ENCODE measurements at regions not wholly inside any gene's neighbourhood (a gene's known extent, or its start where the extent isn't known, plus 50 kb on each side); places are given as distances from the start of the nearest gene placed in this dataset.

DNA sequence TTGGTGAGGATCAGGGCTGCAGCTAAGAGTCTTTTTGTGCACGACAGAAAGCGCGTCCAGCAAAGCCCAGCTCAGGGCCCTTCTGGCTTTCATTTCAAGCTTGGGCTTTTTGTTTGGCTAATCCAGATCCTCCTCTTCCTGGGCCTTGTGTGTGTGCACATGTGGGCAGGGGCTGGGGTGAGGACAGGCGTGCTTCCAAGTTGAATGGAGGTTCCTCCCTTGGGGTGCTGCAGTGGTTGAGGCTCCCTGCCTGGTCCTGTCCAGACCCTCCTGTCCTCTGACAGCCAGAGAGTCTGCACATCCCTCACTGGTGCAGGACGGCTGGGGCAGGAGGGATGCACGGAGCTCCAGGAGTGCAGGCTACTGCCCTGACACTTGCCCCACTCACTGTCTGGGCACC, 62.0 kb upstream of the NECTIN1 start:
- no peak for TF ChIP-seq POLR2A (IDR thresholded peaks at IDR 0.05)
- no peak for TF ChIP-seq CTCF (IDR thresholded peaks at IDR 0.05)
- TF ChIP-seq EP300 (IDR thresholded peaks at IDR 0.05), result no peak
- TF ChIP-seq POLR2AphosphoS5 (IDR thresholded peaks at IDR 0.05), result no peak
